ENCODE measurements at regions not wholly inside any gene's neighbourhood (a gene's known extent, or its start where the extent isn't known, plus 50 kb on each side); places are given as distances from the start of the nearest gene placed in this dataset.

DNA sequence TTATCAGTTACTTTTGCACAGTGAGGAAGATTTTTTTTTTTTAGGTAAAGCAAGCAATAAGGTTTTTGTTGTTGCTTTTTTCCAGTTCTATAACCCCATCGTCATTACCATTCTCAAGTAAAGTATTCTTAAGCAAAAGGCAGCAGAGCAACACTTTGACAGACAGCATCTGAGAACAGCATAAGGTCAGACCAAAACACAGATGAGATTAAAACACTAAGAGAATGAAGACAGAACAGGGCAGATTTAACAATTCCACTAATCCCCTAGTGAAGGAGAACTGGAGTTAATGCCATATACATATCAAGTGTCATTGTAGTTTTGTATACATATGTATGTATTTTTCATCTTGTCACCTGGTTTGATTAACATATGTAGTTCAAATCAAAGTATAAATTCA is 290.2 kb downstream of the METTL4 start:
- H3K4me3 ChIP-seq (ENCODE audit: low read depth, low read length): no peak overlapping the region
- TF ChIP-seq, protein P1, sequence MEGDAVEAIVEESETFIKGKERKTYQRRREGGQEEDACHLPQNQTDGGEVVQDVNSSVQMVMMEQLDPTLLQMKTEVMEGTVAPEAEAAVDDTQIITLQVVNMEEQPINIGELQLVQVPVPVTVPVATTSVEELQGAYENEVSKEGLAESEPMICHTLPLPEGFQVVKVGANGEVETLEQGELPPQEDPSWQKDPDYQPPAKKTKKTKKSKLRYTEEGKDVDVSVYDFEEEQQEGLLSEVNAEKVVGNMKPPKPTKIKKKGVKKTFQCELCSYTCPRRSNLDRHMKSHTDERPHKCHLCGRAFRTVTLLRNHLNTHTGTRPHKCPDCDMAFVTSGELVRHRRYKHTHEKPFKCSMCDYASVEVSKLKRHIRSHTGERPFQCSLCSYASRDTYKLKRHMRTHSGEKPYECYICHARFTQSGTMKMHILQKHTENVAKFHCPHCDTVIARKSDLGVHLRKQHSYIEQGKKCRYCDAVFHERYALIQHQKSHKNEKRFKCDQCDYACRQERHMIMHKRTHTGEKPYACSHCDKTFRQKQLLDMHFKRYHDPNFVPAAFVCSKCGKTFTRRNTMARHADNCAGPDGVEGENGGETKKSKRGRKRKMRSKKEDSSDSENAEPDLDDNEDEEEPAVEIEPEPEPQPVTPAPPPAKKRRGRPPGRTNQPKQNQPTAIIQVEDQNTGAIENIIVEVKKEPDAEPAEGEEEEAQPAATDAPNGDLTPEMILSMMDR (IDR thresholded peaks at IDR 0.05; ENCODE audit: borderline replicate concordance, insufficient read depth, low read depth, low read length): no peak

DNA sequence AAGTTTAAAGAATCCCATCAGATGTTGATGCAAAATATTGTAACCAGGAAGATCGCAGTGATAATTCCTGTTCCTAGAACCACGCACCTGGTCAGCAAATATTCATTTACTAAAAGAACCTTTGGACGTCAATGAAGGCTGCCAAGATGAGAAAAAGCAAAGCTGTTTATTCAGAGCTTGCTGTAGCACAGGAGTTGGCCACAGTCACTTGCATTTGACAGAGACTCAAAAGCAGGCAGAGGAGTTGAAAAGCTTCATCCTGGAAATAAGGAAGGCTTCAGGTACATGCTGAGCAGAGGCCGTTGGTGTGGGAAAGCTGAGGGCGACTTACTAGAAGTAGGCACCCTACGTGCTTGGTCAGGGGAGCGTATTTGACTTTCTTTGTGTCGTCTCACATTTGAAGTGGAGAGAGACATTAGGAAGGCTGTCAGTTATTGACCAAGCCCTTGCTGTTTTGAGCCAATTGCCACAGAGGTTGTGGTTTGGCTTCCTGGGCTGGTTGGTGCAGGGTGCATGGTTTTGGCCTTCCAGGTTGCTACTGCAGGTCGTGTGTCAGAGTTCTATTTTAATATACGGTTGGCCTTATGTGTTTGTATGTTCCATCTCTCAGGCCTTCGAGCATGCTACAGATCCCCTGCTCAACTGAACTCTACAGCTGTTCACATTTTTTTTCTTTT is 289.6 kb downstream of the METTL4 start:
- no peak overlapping the region for H3K4me3 ChIP-seq (ENCODE audit: low read depth, low read length)
- TF ChIP-seq, protein P1 (IDR thresholded peaks at IDR 0.05; ENCODE audit: borderline replicate concordance, insufficient read depth, low read depth, low read length): no peak

DNA sequence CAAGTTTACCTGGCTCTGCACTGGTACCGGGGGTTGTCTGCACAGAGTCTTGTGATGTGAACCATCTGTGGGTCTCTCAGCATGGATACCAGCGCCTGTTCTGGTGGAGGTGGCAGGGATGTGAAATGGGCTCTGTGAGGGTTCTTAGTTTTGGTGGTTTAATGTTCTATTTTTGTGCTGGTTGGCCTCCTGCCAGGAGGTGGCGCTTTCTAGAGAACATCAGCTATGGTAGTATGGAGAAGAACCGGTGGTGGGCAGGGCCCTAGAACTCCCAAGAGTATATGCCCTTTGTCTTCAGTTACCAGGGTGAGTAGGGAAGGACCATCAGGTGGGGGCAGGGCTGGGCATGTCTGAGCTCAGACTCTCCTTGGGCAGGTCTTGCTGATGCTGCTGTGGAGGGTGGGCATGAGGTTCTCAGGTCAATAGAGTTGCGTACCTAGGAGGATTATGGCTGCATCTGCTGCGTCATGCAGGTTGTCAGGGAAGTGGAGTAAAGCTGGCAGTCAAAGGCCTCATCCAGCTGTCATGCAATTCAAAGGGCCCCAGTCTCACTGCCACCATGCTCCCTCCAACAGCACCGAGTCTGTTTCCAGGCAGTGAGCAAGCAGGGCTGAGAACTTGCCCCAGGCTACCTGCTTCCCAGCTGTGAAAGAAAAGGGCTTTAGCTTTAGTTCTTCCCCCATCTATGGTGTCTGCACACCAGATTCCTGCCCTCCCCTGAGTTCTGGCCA is 278.0 kb downstream of the METTL4 start:
- TF ChIP-seq, protein P1 (IDR thresholded peaks at IDR 0.05; ENCODE audit: borderline replicate concordance, insufficient read depth, low read depth, low read length): 0 out of 2 replicates have a peak, but pooled peaks have one; percentile 17
- H3K4me3 ChIP-seq (ENCODE audit: low read depth, low read length): no peak overlapping the region

DNA sequence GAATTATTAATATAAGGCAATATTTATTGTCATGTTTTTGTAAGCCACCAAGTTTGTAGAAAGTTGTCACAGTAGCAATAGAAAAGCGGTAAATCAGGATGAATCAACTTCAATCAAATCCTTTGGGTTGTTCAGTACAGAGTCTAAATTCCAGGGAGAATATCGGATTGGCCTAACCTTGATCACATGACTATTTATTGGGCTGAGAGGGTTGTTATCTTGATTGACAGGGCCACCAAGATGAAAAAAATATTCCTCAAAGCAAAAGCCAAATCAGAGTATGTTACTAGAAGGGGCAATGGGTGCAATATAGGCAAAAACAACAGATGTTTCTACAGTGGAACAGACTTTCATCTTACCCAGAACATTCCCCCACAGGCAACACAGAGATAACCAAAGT is 270.0 kb downstream of the METTL4 start:
- no peak overlapping the region for H3K4me3 ChIP-seq (ENCODE audit: low read depth, low read length)
- TF ChIP-seq, protein P1 (IDR thresholded peaks at IDR 0.05; ENCODE audit: borderline replicate concordance, insufficient read depth, low read depth, low read length): no peak

DNA sequence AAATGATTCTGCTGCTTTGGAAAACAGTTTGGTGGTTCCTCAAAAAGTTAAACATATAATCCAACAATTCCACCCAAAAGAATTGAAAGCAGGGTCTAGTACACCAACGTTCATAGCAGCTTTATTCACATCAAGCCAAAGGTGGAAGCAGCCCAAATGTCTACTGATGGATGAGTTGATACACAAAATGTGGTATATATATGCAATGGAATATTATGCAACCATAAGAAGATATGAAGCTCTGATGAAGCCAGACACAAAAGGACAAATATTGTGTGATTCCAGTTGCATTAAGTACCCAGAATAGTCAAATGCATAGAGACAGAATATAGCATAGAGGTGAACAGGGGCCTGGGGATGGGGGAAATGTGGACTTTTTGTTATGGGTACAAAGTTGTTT is 269.3 kb downstream of the METTL4 start:
- TF ChIP-seq, protein P1 (IDR thresholded peaks at IDR 0.05; ENCODE audit: borderline replicate concordance, insufficient read depth, low read depth, low read length): no peak
- H3K4me3 ChIP-seq (ENCODE audit: low read depth, low read length): no peak overlapping the region

DNA sequence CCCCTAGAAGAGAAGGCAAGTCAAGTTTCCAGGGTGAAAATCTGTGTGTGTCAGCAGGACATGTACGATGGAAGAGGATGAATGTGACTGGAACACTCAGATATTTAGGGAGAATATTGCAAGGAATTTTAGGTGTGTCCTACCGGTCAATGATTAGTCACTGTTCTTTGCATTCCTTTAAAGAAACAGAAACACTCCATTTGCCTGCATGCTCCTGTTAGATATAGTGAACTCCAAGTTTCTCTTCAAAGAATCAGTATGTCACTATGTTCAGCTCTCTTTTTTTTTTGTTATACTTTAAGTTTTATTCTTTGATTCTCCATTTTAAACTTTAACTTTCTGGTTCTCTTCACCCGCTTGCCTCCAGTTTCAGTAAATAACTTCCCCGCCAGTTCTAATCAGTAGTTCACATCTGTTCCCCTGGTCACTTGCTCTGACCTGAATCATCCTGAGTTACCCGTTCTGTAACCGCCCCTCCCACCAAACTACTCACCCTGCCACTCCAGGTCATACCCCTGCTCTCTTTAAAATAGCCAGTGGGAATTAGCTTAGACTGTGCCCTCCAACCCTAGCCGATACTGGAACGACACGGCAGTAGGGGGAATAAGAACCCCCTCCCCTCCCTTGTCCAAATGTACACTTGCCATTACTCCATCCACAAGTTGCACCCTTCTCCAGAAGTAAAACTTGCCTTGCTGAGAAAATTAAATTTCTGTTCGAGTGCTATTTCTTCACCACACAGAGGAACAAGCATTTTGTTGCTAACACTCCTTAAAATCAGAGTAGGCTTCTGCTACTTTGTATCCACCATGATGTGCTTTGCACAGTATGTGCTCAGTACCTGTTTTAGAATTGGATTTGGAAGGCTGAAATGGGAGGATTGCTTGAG is 268.4 kb downstream of the METTL4 start:
- TF ChIP-seq, protein P1 (IDR thresholded peaks at IDR 0.05; ENCODE audit: borderline replicate concordance, insufficient read depth, low read depth, low read length): no peak
- no peak overlapping the region for H3K4me3 ChIP-seq (ENCODE audit: low read depth, low read length)

Measured in GM12875 (cell line).